PFSK-1 (cell line): ENCODE measurements at regions not wholly inside any gene's neighbourhood (a gene's known extent, or its start where the extent isn't known, plus 50 kb on each side); places are given as distances from the start of the nearest gene placed in this dataset.

Experiments used
- FOXP2 ChIP-seq: optimal IDR thresholded peaks from 2 replicates; pipeline ENCODE3; 2011; ENCODE audit warnings: borderline replicate concordance, control low read depth, inconsistent platforms; ENCODE audit not compliant: insufficient read depth; ENCODE audit errors: extremely low read length, extremely low read depth
- POLR2AphosphoS5 ChIP-seq: IDR thresholded peaks from 2 replicates; pipeline ENCODE4 v1.6.1; 2012; ENCODE audit warnings: low read depth, mild to moderate bottlenecking, control low read depth, low read length, moderate library complexity
- SIN3A ChIP-seq: IDR thresholded peaks from 2 replicates; pipeline ENCODE4 v1.6.1; 2012; ENCODE audit warnings: mild to moderate bottlenecking, low read length, moderate library complexity, borderline replicate concordance; ENCODE audit not compliant: insufficient read depth
- TAF1 ChIP-seq: IDR thresholded peaks from 2 replicates; pipeline ENCODE4 v1.6.1; 2012; ENCODE audit warnings: low read length, control low read depth, borderline replicate concordance; ENCODE audit not compliant: insufficient read depth
- TF ChIP-seq, protein P1 (sequence below), 2 experiments: IDR thresholded peaks; 2 replicates each; pipeline versions ENCODE4 v1.6.1 to v1.8.0; 2011 to 2012; ENCODE audit warnings: low read depth in 2 of 2, low read length in 2 of 2, control low read depth in 1 of 2, inconsistent platforms in 1 of 2, mild to moderate bottlenecking in 1 of 2, moderate library complexity in 1 of 2; ENCODE audit not compliant: insufficient read depth in 1 of 2

DNA sequence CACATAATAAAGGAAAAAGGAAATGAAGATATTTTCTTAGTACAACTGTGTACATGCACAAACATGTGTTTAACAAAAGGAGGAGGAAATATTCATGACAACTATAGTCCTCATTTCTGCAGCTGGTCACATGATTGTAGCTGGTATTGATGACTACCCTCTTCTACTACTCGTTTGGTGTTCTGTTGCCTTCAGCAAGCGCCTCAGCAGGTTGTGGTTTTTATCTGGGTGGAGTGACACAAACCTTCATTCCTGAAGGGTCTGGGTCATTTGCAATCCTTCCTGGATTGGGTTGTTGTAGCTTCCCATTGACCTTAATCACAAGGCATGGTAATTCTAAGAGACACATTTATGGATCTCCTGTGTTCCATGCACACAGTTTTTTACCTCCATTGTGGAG, 1009.9 kb upstream of the USP15 start:
- TF ChIP-seq TAF1 (no peak), SIN3A (no peak), POLR2AphosphoS5 (no peak), FOXP2 (no peak)
- TF ChIP-seq, protein P1, sequence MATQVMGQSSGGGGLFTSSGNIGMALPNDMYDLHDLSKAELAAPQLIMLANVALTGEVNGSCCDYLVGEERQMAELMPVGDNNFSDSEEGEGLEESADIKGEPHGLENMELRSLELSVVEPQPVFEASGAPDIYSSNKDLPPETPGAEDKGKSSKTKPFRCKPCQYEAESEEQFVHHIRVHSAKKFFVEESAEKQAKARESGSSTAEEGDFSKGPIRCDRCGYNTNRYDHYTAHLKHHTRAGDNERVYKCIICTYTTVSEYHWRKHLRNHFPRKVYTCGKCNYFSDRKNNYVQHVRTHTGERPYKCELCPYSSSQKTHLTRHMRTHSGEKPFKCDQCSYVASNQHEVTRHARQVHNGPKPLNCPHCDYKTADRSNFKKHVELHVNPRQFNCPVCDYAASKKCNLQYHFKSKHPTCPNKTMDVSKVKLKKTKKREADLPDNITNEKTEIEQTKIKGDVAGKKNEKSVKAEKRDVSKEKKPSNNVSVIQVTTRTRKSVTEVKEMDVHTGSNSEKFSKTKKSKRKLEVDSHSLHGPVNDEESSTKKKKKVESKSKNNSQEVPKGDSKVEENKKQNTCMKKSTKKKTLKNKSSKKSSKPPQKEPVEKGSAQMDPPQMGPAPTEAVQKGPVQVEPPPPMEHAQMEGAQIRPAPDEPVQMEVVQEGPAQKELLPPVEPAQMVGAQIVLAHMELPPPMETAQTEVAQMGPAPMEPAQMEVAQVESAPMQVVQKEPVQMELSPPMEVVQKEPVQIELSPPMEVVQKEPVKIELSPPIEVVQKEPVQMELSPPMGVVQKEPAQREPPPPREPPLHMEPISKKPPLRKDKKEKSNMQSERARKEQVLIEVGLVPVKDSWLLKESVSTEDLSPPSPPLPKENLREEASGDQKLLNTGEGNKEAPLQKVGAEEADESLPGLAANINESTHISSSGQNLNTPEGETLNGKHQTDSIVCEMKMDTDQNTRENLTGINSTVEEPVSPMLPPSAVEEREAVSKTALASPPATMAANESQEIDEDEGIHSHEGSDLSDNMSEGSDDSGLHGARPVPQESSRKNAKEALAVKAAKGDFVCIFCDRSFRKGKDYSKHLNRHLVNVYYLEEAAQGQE (IDR thresholded peaks at IDR 0.05; ENCODE audit: insufficient read depth in 1 of 2, low read depth in 2 of 2, low read length in 2 of 2), result no peak

DNA sequence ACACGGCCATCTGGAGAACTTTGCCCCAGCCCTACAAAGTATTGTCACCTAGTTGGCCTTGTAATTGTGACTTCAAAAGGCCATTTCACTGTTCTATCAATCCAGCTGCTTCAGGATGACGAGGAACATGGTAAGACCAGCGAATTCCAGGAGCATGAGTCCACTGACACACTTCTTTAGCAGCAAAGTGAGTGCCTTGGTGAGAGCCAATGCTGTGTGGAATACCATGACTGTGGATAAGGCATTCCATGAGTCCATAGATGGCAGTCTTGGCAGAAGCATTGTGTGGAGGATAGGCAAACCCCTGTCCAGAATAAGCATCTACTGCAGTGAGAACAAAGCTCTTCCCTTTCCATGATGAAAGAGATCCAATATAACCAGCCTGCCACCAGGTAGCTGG, 1009.1 kb upstream of the USP15 start:
- no peak for TF ChIP-seq FOXP2
- TF ChIP-seq SIN3A, result no peak
- no peak for TF ChIP-seq POLR2AphosphoS5
- TF ChIP-seq, protein P1 (IDR thresholded peaks at IDR 0.05; ENCODE audit: insufficient read depth in 1 of 2, low read depth in 2 of 2, low read length in 2 of 2), result no peak
- no peak for TF ChIP-seq TAF1

DNA sequence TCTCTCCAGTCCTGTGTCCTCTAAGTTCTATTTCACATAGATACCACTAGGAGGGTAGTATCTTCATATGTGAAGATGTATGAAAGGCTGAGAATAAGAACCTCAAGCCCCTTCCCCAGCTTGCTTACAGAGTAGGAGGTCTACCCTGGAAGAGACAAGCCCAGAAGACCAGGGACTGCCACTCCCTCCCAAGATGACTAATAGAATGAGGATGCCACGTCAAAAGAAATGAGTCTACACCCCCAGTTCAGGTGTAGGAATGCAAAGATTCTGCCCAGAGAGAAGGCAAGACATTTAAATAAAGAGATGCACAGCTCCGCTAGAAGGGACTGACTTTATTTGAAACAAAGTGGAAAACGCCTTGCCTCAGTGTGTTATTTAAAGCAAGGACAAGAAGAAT, 1006.0 kb upstream of the USP15 start:
- TF ChIP-seq, protein P1 (IDR thresholded peaks at IDR 0.05; ENCODE audit: insufficient read depth in 1 of 2, low read depth in 2 of 2, low read length in 2 of 2), result no peak
- TF ChIP-seq POLR2AphosphoS5, result no peak
- TF ChIP-seq FOXP2, result no peak
- no peak for TF ChIP-seq SIN3A
- TF ChIP-seq TAF1, result no peak

DNA sequence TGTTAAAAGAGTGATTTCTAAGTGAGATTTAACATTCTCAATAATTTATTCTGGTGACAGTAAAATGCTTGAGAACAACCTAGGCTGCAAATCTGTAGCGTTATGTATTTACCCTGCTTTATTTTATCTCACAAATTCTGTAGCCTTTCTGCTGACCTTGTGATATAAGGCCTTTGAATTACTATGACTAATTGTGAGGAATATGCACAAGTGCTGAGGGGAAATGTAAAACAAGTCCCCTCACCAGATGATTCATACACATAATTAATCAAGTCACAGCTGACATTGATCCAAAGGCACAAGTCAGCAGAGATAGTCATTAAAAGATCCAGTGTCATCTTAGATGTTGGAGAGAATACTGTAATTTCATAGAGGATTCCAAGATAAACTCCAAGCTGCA, 992.7 kb upstream of the USP15 start:
- TF ChIP-seq SIN3A (no peak), FOXP2 (no peak), TAF1 (no peak), POLR2AphosphoS5 (no peak)
- TF ChIP-seq, protein P1 (IDR thresholded peaks at IDR 0.05; ENCODE audit: insufficient read depth in 1 of 2, low read depth in 2 of 2, low read length in 2 of 2), result no peak

DNA sequence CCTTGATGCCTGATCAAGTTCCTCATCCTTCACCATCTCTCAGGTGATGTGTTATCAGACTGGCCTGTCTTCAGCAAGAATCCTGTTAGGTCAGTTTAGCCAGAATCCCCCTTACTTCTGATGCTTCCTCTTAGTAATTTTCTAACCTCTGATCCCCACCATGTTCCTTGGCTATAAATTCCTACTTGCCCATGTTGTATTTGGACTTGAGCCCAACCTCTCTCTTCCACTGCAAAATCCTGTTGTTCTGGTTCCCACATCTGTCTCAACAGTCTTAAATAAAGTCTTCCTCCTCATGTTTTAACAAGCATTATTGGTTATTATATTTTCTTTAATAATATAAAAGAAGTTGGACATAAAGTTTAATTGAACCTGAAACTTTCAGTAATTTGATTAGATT, 987.8 kb upstream of the USP15 start:
- TF ChIP-seq POLR2AphosphoS5 (no peak), FOXP2 (no peak), TAF1 (no peak), SIN3A (no peak)
- TF ChIP-seq, protein P1 (IDR thresholded peaks at IDR 0.05; ENCODE audit: insufficient read depth in 1 of 2, low read depth in 2 of 2, low read length in 2 of 2), result no peak
